PC-3 (cell line): ENCODE measurements at regions not wholly inside any gene's neighbourhood (a gene's known extent, or its start where the extent isn't known, plus 50 kb on each side); places are given as distances from the start of the nearest gene placed in this dataset.

Source experiments
- ATAC-seq: fragments of 200-7000 bp; cut with Tn5 transposase; 2 replicates; pipeline ENCODE4 v1.9.1; 2020; ENCODE audit warnings: mild to moderate bottlenecking, moderate library complexity
- BruUV-seq: library from RNA; stranded (reverse); fragments of 400-500 nt; replicated peaks from 2 replicates; lab custom pipeline; 2021; lab: Mats Ljungman, UMichigan
- CTCF ChIA-PET: fragments of 300-600 bp; sonication (Branson Sonifier 250); formaldehyde crosslinking; loops from one replicate; lab custom pipeline; 2022; ENCODE audit warnings: antibody characterized with exemption; lab: Charles Lee
- POLR2A ChIA-PET: fragments of 300-600 bp; sonication (Branson Sonifier 250); formaldehyde crosslinking; loops from one replicate; lab custom pipeline; 2022; ENCODE audit warnings: antibody characterized with exemption; ENCODE audit not compliant: unreplicated experiment; lab: Charles Lee
- DNase-seq: peaks from one replicate; pipeline ENCODE4 v3.0.0-alpha.2; 2015
- H2AFZ ChIP-seq: fragments of 300-600 bp; sonication (generic); 2 replicates; pipeline ENCODE4 v1.6.0; 2016; ENCODE audit warnings: antibody characterized with exemption, low read length
- H3F3A ChIP-seq: fragments of 300-600 bp; sonication (generic); one replicate; pipeline ENCODE4 v1.6.0; 2017; ENCODE audit warnings: antibody characterized with exemption, low read length, control low read depth, mild to moderate bottlenecking; ENCODE audit not compliant: unreplicated experiment
- H3K27ac ChIP-seq: fragments of 300-600 bp; sonication (generic); 2 replicates; pipeline ENCODE4 v1.5.1; 2016; ENCODE audit warnings: mild to moderate bottlenecking, low read length
- H3K27me3 ChIP-seq: fragments of 300-600 bp; sonication (generic); 2 replicates; pipeline ENCODE4 v1.6.1; 2016; ENCODE audit warnings: low read length, mixed read lengths
- H3K36me3 ChIP-seq: fragments of 300-600 bp; sonication (generic); 2 replicates; pipeline ENCODE4 v1.6.1; 2016; ENCODE audit warnings: low read depth, mixed run types, low read length, mixed read lengths
- H3K4me1 ChIP-seq: fragments of 300-600 bp; sonication (generic); 2 replicates; pipeline ENCODE4 v1.5.1; 2016; ENCODE audit warnings: low read length; ENCODE audit not compliant: insufficient read depth
- H3K4me2 ChIP-seq: fragments of 300-600 bp; sonication (generic); 2 replicates; pipeline ENCODE4 v1.6.0; 2016; ENCODE audit warnings: low read length
- H3K4me3 ChIP-seq: fragments of 300-600 bp; sonication (generic); 2 replicates; pipeline ENCODE4 v1.5.1; 2016; ENCODE audit warnings: mild to moderate bottlenecking, low read length, mixed read lengths
- H3K79me2 ChIP-seq: fragments of 300-600 bp; sonication (generic); 2 replicates; pipeline ENCODE4 v1.6.1; 2017; ENCODE audit warnings: low read length, mixed read lengths
- H3K9ac ChIP-seq: fragments of 300-600 bp; sonication (generic); 2 replicates; pipeline ENCODE4 v1.6.0; 2016; ENCODE audit warnings: mild to moderate bottlenecking, low read length
- H3K9me2 ChIP-seq: fragments of 300-600 bp; sonication (generic); replicated peaks from 2 replicates; pipeline ENCODE4 v1.6.1; 2016; ENCODE audit warnings: mixed run types, low read length, mixed read lengths
- H3K9me3 ChIP-seq: fragments of 300-600 bp; sonication (generic); 2 replicates; pipeline ENCODE4 v1.6.1; 2016; ENCODE audit warnings: low read length, mixed read lengths
- H4K20me1 ChIP-seq: fragments of 300-600 bp; sonication (generic); 2 replicates; pipeline ENCODE4 v1.6.1; 2016; ENCODE audit warnings: low read length, mixed read lengths
- CTCF ChIP-seq: fragments of 300-600 bp; sonication (generic); conservative IDR thresholded peaks from 2 replicates; pipeline ENCODE4 v1.5.1; 2017; ENCODE audit warnings: antibody characterized with exemption, low read depth, mild to moderate bottlenecking, low read length
- EZH2 ChIP-seq: fragments of 300-600 bp; sonication (generic); IDR thresholded peaks from one replicate; pipeline ENCODE4 v1.6.1; 2017; ENCODE audit warnings: antibody characterized with exemption, mild to moderate bottlenecking, low read length; ENCODE audit not compliant: unreplicated experiment
- EZH2phosphoT487 ChIP-seq: fragments of 300-600 bp; sonication (generic); IDR thresholded peaks from 2 replicates; pipeline ENCODE4 v1.6.1; 2018; ENCODE audit warnings: mild to moderate bottlenecking, antibody characterized with exemption, low read length, borderline replicate concordance
- intact Hi-C: fragments of 100-400 bp; cut with micrococcal nuclease; formaldehyde crosslinking; loops from 2 replicates; pipeline ENCODE4 v1.9.0; 2023

- POLR2A ChIA-PET = no interaction called here
- no peak overlapping the region for H3K4me2 ChIP-seq
- no peak for ATAC-seq
- H3K4me1 ChIP-seq = no peaks in the 10 kb centered on the region
- no peak overlapping the region for H3K27ac ChIP-seq
- no peaks in the 10 kb centered on the region for H3K9me2 ChIP-seq
- no peaks in the 10 kb centered on the region for H3F3A ChIP-seq
- H3K9ac ChIP-seq = no peak overlapping the region
- no peaks in the 10 kb centered on the region for H4K20me1 ChIP-seq
- TF ChIP-seq EZH2 (no peak), EZH2phosphoT487 (no peak), CTCF (no peak)
- no peaks in the 10 kb centered on the region for H3K36me3 ChIP-seq
- H2AFZ ChIP-seq = no peak overlapping the region
- DNase-seq = no peak
- CTCF ChIA-PET = no interaction called here
- H3K9me3 ChIP-seq = no peaks in the 10 kb centered on the region
- no peaks in the 10 kb centered on the region for H3K27me3 ChIP-seq
- intact Hi-C loops = no loop called here
- no TSS peak for BruUV-seq
- H3K79me2 ChIP-seq = no peaks in the 10 kb centered on the region
- H3K4me3 ChIP-seq = no peak overlapping the region
Observed at GRCh38 chr4:177826973-177827372, 384.7 kb upstream of the AGA start.

- POLR2A ChIA-PET = no interaction called here
- Histone ChIP-seq H3K27me3 (no peaks in the 10 kb centered on the region), H2AFZ (no peak overlapping the region), H3K4me1 (no peaks in the 10 kb centered on the region), H3K27ac (no peak overlapping the region), H3K9me3 (no peaks in the 10 kb centered on the region), H3K9ac (no peak overlapping the region), H3F3A (no peaks in the 10 kb centered on the region), H4K20me1 (no peaks in the 10 kb centered on the region), H3K36me3 (no peaks in the 10 kb centered on the region), H3K79me2 (no peaks in the 10 kb centered on the region), H3K4me2 (no peak overlapping the region), H3K9me2 (no peaks in the 10 kb centered on the region), H3K4me3 (no peak overlapping the region)
- no TSS peak for BruUV-seq
- intact Hi-C loops = no loop called here
- DNase-seq = no peak
- TF ChIP-seq EZH2phosphoT487 = no peak
- TF ChIP-seq EZH2 = no peak
- no peak for TF ChIP-seq CTCF
- ATAC-seq = no peak
- CTCF ChIA-PET = no interaction called here
Observed at GRCh38 chr4:177841258-177841657, 399.0 kb upstream of the AGA start.

GRCh38 chr4:177853229-177853628 lies 411.0 kb upstream of the AGA start:
- Histone ChIP-seq H3K27ac (no peak overlapping the region), H3K36me3 (no peaks in the 10 kb centered on the region), H3K9ac (no peak overlapping the region), H3K4me2 (no peak overlapping the region), H4K20me1 (no peaks in the 10 kb centered on the region), H3K4me1 (no peaks in the 10 kb centered on the region), H2AFZ (no peak overlapping the region), H3K9me2 (no peaks in the 10 kb centered on the region), H3K27me3 (no peaks in the 10 kb centered on the region), H3K9me3 (no peaks in the 10 kb centered on the region), H3K79me2 (no peaks in the 10 kb centered on the region), H3K4me3 (no peak overlapping the region), H3F3A (no peaks in the 10 kb centered on the region)
- DNase-seq (no peak), ATAC-seq (no peak)
- BruUV-seq = no TSS peak
- intact Hi-C loops = no loop called here
- TF ChIP-seq CTCF (no peak), EZH2phosphoT487 (no peak), EZH2 (no peak)
- ChIA-PET POLR2A (no interaction called here), CTCF (no interaction called here)
